NB4 (cell line): ENCODE measurements at regions not wholly inside any gene's neighbourhood (a gene's known extent, or its start where the extent isn't known, plus 50 kb on each side); places are given as distances from the start of the nearest gene placed in this dataset.

Source experiments
- DNase-seq: peaks from one replicate; pipeline ENCODE4 v3.0.0; 2010; ENCODE audit warnings: low read depth
- H3K4me3 ChIP-seq: one replicate; pipeline ENCODE4 v1.5.1; 2011; ENCODE audit warnings: mild to moderate bottlenecking, low read depth, low read length, moderate library complexity
- CTCF ChIP-seq: IDR thresholded peaks from one replicate; pipeline ENCODE4 v1.5.1; 2012; ENCODE audit warnings: low read depth, low read length
- MAX ChIP-seq: IDR thresholded peaks from 2 replicates; pipeline ENCODE4 v1.6.1; 2011; ENCODE audit warnings: low read depth, low read length
- MYC ChIP-seq: IDR thresholded peaks from 2 replicates; pipeline ENCODE4 v1.6.1; 2011; ENCODE audit warnings: low read depth, low read length
- POLR2A ChIP-seq: IDR thresholded peaks from 2 replicates; pipeline ENCODE4 v1.6.1; 2011; ENCODE audit warnings: mild to moderate bottlenecking; ENCODE audit not compliant: insufficient read length; ENCODE audit errors: extremely low read depth

- TF ChIP-seq MAX, result no peak
- TF ChIP-seq MYC, result no peak
- no peak for TF ChIP-seq CTCF
- TF ChIP-seq POLR2A, result no peak
- no peak overlapping the region for H3K4me3 ChIP-seq
- DNase-seq, result no peak
Measured at GRCh38 chr10:33042565-33042964, 84.5 kb upstream of the ITGB1 start.

GRCh38 chr10:33041783-33042437, 83.9 kb upstream of the ITGB1 start:
- DNase-seq, result no peak
- TF ChIP-seq MYC (no peak), CTCF (no peak), POLR2A (no peak), MAX (no peak)
- H3K4me3 ChIP-seq, result no peak overlapping the region

GRCh38 chr10:33040436-33040835, 82.4 kb upstream of the ITGB1 start:
- TF ChIP-seq POLR2A (no peak), MYC (no peak), CTCF (no peak), MAX (no peak)
- no peak for DNase-seq
- H3K4me3 ChIP-seq, result no peak overlapping the region

GRCh38 chr10:33039181-33039580, 81.2 kb upstream of the ITGB1 start:
- no peak overlapping the region for H3K4me3 ChIP-seq
- DNase-seq, result no peak

GRCh38 chr10:33038672-33039071, 80.6 kb upstream of the ITGB1 start:
- no peak for DNase-seq
- no peak overlapping the region for H3K4me3 ChIP-seq
- no peak for TF ChIP-seq MYC
- no peak for TF ChIP-seq POLR2A
- TF ChIP-seq CTCF, result no peak
- TF ChIP-seq MAX, result no peak

More at GRCh38 chr10:33039181-33039580, 81.2 kb upstream of the ITGB1 start:
- no peak for TF ChIP-seq MAX
- no peak for TF ChIP-seq POLR2A
- no peak for TF ChIP-seq CTCF
- no peak for TF ChIP-seq MYC
